ENCODE measurements at regions not wholly inside any gene's neighbourhood (a gene's known extent, or its start where the extent isn't known, plus 50 kb on each side); places are given as distances from the start of the nearest gene placed in this dataset.

- no peak for TF ChIP-seq FOXP2 (optimal IDR thresholded peaks at IDR 0.05; ENCODE audit: borderline replicate concordance, extremely low read depth, extremely low read length, insufficient read depth)
- TF ChIP-seq POLR2AphosphoS5 (IDR thresholded peaks at IDR 0.05; ENCODE audit: low read depth, low read length) = no peak
- no peak for TF ChIP-seq REST (IDR thresholded peaks at IDR 0.05; ENCODE audit: insufficient read depth in 1 of 2, low read depth in 2 of 2, low read length in 2 of 2)
- no peak for TF ChIP-seq TAF1 (IDR thresholded peaks at IDR 0.05; ENCODE audit: borderline replicate concordance, insufficient read depth, low read length)
- no peak for TF ChIP-seq SIN3A (IDR thresholded peaks at IDR 0.05; ENCODE audit: borderline replicate concordance, insufficient read depth, low read length)
These were observed 91.9 kb downstream of the ZWINT start for GRCh38 chr10:56269181-56269580.

DNA sequence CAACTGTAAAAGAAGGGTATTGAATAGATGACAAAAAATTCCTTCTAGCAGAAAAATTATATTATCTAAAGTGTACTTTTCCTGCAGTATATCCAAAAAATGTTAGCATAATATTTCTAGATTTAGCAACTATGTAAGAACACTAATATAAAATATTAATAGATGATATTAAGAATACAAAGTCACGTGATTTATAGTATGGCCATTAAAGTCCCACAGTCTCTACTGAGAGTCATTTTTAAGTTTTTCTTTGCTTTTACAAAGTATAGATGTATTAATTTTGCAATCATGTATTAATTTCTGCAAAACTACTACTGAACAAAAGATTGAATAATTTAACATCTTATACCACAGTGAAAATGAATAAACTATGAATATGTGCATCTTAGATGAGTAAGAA is 94.9 kb downstream of the ZWINT start:
- no peak for TF ChIP-seq TAF1 (IDR thresholded peaks at IDR 0.05; ENCODE audit: borderline replicate concordance, insufficient read depth, low read length)
- no peak for TF ChIP-seq FOXP2 (optimal IDR thresholded peaks at IDR 0.05; ENCODE audit: borderline replicate concordance, extremely low read depth, extremely low read length, insufficient read depth)
- no peak for TF ChIP-seq REST (IDR thresholded peaks at IDR 0.05; ENCODE audit: insufficient read depth in 1 of 2, low read depth in 2 of 2, low read length in 2 of 2)
- TF ChIP-seq POLR2AphosphoS5 (IDR thresholded peaks at IDR 0.05; ENCODE audit: low read depth, low read length) = no peak
- TF ChIP-seq SIN3A (IDR thresholded peaks at IDR 0.05; ENCODE audit: borderline replicate concordance, insufficient read depth, low read length) = no peak

DNA sequence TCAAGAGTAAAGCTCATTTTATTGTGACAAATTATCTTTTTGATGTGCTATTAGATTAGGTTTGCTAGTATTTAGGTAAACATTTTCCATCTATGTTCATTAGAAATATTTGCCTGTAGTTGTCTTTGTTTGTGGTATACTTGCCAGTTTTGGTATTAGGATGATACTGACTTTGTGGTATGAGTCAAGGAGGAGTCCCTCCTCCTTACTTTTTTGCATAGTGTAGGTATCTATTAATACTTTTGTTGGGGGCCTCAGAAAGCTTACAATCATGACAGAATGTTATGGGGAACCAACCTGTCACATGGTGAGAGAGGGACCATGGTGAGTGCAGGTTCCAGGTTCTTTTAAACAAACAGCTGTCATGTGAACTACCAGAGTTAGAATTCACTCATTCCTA is 102.1 kb downstream of the ZWINT start:
- no peak for TF ChIP-seq SIN3A (IDR thresholded peaks at IDR 0.05; ENCODE audit: borderline replicate concordance, insufficient read depth, low read length)
- TF ChIP-seq POLR2AphosphoS5 (IDR thresholded peaks at IDR 0.05; ENCODE audit: low read depth, low read length) = no peak
- TF ChIP-seq TAF1 (IDR thresholded peaks at IDR 0.05; ENCODE audit: borderline replicate concordance, insufficient read depth, low read length) = no peak
- TF ChIP-seq REST (IDR thresholded peaks at IDR 0.05; ENCODE audit: insufficient read depth in 1 of 2, low read depth in 2 of 2, low read length in 2 of 2) = no peak
- TF ChIP-seq FOXP2 (optimal IDR thresholded peaks at IDR 0.05; ENCODE audit: borderline replicate concordance, extremely low read depth, extremely low read length, insufficient read depth) = no peak

GRCh38 chr10:56258378-56258777 is 102.7 kb downstream of the ZWINT start:
- TF ChIP-seq REST (IDR thresholded peaks at IDR 0.05; ENCODE audit: insufficient read depth in 1 of 2, low read depth in 2 of 2, low read length in 2 of 2) (no peak), FOXP2 (optimal IDR thresholded peaks at IDR 0.05; ENCODE audit: borderline replicate concordance, extremely low read depth, extremely low read length, insufficient read depth) (no peak), POLR2AphosphoS5 (IDR thresholded peaks at IDR 0.05; ENCODE audit: low read depth, low read length) (no peak), TAF1 (IDR thresholded peaks at IDR 0.05; ENCODE audit: borderline replicate concordance, insufficient read depth, low read length) (no peak), SIN3A (IDR thresholded peaks at IDR 0.05; ENCODE audit: borderline replicate concordance, insufficient read depth, low read length) (no peak)

DNA sequence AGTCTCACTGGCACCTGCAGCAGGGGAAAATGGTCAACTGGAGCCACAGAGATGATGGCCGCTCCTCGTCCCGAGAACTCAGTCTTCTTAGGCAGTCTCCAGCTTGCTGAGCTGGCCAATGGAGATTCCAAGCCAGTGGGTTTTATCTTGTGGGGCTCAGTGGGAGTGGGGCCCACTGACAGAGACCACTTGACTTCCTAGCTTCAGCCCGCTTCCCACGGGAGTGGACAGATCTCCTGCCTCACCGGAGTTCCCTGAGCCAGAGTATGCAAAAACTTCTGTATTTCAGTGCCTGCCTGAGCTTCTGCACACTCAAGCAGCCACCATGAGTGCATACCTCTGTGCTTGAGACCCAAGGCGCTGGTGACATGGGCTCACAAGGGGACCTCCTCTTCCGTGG is 105.8 kb downstream of the ZWINT start:
- TF ChIP-seq FOXP2 (optimal IDR thresholded peaks at IDR 0.05; ENCODE audit: borderline replicate concordance, extremely low read depth, extremely low read length, insufficient read depth) = no peak
- no peak for TF ChIP-seq SIN3A (IDR thresholded peaks at IDR 0.05; ENCODE audit: borderline replicate concordance, insufficient read depth, low read length)
